HG03432 (cell line): ENCODE measurements at regions not wholly inside any gene's neighbourhood (a gene's known extent, or its start where the extent isn't known, plus 50 kb on each side); places are given as distances from the start of the nearest gene placed in this dataset.
A peak's percentile ranks its signal among the peaks of the same experiment; 100 is the strongest.
"Not testable (repeated sequence)": the region's sequence is repeated elsewhere in the genome, so short reads cannot be mapped to it uniquely, and the experiment has no call there.

Source experiments
- ATAC-seq: cut with Tn5 transposase; IDR thresholded peaks from one replicate; pipeline ENCODE4 v1.9.1; 2021; ENCODE audit warnings: mild to moderate bottlenecking, moderate library complexity; ENCODE audit not compliant: unreplicated experiment

DNA sequence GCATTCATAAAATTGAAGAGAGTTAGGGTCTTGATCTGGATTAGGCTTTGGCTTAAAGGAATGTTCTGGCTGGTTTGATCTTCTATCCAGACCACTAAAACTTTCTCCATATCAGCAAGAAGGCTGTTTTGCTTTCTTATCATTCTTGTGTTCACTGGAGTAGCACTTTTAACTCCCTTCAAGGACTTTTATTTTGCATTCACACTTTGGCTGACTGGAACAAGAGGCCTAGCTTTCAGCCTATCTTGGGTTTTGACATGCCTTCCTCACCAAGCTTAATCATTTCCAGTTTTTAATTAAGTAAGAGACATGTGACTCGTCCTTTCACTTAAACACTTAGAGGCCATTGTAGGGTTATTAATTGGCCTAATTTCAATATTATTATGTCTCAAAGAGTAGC is 190.3 kb downstream of the RAB11FIP2 start:
- ATAC-seq: not testable (repeated sequence)

DNA sequence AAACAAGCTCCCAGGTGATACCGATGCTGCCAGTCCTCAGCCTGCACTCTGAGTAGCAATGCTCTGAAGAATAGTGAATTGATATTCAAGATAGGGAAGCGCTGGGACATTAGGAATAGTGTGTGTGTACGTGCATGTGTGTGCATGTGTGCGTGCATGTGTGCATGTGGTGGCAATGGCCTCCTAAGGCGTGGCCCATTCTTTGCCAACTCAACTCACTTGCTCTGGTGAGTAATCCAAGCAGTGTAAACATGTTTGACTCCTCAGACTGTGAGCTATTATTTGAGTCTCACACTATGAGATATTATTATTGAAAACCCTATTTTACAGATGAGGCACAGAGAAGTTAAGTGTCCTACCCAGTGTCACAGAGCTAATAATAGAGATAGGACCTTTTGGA is 186.6 kb downstream of the RAB11FIP2 start:
- ATAC-seq: no peak

DNA sequence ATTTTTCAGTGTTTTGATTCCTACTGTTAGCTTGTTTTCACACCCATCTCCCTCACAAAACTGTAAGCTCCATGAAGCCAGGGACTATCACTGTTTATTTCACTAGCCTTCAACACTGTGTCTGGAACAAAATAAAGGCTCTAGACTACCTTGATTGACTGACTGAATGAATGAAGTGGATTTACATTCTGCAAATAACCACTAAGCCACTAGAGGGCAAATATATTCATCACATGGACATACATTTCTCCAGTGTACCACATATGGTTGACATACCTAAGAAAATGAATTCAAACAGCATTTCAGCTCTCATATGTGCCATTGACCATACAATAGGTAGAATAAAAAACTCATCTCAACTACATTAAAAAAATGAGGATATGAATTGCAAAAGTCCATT is 185.9 kb downstream of the RAB11FIP2 start:
- peak; percentile 54 for ATAC-seq

DNA sequence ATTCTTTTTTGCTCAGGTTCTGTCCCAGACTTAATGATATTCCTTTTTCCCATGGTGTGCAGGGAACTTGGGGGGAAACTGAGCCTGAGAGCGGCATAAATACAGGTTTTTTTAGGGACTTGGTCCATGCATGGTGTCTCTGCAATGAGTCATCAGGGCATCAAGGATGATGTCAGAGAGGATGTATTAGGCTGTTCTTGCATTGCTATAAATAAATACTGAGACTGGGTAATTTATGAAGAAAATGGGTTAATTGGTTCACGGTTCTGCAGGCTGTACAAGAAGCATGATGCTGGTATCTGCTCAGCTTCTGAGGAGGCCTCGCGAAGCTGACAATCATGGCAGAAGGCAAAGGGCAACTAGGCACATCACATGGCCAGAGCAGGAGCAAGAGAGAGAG is 185.4 kb downstream of the RAB11FIP2 start:
- ATAC-seq: no peak

DNA sequence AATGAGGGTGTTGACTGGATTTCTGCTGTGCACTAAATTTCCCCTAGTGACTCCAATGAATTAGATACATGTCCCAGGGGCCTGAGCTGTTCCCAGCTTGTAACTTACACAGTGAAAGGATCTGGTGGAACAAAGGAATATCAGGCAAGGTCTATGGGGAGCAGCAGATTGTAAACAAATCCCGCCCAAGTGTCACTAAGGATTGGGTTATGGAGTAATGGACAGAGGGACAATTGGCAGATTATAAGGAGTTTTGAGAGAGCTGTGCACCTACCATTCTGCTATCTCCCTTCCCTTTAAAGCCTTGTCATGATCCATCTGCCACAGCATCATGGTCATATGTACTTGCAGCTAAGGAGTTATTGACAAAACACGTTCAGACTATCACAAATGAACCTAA is 183.0 kb downstream of the RAB11FIP2 start:
- no peak for ATAC-seq

DNA sequence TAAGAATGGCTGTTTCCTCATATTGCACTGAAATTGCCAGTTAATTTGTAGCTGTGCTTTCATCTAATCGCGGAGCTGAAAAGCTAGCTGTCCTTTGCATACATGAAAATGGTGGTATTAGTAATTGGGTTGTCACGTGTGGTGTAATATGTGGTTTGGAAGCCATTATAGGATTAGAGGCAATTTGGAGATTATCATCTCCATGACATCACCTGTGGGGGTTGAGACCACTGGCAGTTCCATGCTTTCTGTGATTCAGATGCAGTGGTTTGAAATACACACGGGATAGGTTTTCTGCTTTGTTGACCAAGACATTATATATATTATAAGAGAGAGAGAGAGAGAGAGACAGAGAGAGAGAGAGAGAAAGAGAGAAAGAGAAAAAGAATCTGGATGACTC is 180.8 kb downstream of the RAB11FIP2 start:
- no peak for ATAC-seq

DNA sequence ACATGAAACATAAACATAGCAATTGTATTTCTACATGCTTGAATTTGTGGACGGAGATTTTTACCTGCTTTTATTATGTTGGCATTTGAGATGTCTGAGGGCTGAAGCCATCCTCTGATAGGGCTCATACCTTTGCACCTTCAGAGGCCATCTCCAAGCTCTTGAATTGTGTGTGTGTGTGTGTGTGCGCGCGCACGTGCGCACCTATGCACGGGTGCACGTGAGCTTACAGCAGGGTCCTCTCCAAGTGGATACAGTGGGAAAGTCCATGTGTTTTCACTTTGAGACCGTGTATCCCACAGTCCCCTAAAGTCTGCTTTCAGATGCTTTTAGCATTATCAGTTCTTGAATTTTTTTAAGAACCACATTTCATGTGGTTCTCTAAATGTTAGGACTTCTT is 178.6 kb downstream of the RAB11FIP2 start:
- ATAC-seq: no peak

DNA sequence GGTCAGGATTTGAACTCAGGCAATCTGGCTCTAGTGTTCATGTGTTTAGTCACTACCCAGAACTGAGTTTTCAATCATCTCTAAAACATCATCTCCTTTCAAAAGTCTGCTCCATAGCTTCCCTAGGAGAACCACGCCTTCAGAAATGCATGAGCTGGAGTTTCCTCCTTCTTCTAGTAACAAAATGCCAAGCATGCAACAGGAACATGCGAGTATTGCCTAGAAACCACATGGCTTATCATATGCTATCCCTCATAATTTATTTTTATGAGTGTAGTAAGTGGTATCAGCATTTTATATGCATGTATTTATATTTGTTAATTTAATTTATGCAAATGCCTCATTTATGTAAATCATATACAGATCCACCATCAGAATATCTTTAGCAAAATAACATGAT is 170.9 kb downstream of the RAB11FIP2 start:
- ATAC-seq: no peak

DNA sequence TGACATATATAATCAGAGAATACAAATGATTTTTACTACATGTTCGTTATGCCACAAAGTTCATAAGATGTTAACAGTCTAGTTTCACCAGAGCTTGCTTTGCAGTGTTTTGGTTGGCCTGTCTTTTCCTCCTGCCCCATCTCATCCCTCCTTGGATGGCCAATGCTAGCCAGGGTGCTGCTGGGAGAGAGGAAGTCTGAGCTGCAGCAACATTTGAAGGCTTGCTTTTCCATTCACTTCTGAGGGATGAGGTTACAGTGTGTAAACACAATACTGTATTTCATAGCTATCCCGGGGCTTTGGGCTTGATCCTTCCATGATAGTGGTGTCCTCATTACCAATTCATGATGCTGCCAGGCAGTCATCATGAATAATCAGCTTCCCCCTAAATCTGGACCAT is 170.5 kb downstream of the RAB11FIP2 start:
- no peak for ATAC-seq

DNA sequence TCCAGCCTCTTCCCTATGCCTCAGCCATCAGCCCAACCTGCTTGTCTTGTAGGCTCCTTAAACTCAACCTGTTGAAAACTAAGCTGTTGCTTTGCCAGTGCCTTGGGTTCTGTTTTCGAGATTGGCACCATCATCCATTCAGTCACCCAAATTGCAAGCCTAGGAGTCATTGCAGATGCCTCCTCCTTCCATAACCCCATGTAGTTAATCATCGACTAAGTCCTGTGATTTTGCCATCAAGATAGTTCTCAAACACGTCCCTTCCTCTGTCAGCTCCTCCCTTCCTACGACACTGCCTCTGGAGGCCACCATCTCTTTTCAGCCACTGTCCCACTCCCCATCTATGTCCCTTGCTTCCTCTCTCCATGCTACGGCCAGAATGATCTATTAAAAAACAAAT is 168.1 kb downstream of the RAB11FIP2 start:
- ATAC-seq: no peak

DNA sequence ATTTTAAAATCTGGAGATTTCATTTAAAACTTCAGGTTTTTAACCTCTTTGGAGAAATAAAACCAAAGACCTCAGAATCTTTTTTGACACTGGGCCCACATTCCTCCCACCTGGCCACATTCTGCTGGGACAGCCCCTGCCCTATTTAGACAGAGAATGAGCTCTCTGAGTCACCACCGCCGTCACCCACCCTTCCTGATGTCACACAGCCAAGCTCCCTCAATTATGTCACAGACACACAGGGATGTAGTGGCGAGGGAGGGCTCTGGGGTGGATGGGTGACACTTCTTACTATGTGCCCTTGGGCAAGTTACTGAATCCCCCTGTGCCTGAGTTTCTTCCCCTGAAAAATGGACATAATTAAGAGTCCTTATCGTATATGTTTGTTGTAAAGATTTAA is 162.6 kb downstream of the RAB11FIP2 start:
- ATAC-seq: no peak

DNA sequence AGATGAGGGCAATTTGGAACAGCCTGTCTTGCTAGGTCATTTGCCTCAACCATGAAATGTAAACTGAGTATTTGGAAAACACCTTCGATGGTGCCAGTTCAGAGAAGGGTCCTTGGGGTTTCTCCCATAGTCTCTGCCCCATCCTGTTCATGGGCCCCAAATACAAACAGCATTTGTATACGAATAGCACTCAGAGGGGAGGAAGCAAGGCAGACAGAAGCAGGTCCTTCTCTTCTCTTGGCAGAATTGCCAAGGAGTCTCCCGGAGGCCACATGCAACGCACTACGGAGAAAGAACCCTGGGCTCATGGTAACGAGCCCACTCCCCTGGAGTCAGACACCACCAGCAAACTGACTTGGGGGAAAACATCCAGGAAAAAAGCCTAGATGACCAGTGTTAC is 162.1 kb downstream of the RAB11FIP2 start:
- no peak for ATAC-seq

DNA sequence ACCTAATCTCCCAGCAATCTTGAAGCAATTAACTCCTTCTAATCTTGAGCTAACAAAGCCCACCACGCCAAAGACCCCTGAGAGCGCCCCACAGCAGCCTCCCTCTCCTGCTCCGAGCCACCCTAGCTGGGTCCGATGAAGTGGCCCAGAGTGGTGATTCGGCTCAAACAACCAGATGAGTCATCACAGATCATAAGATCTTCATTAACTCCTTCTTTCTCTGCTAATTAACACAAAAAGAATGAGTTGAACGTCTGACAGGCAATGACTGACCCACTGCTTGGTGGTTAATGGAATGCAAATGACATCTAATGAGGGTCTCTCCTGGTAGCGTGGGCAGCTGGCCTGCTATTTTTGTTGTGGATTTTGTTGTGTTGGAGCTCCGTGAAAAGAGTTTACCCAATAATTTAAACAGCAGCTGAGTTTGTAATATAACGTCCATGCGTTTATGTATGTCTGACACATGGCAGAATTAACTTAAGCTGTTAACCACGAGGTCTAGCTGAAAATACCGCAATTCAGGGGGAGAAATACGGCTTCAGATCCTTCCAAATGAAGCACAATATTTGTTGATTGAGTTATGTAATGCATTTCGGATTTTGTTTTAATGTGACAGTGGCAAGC is 161.4 kb downstream of the RAB11FIP2 start:
- no peak for ATAC-seq

DNA sequence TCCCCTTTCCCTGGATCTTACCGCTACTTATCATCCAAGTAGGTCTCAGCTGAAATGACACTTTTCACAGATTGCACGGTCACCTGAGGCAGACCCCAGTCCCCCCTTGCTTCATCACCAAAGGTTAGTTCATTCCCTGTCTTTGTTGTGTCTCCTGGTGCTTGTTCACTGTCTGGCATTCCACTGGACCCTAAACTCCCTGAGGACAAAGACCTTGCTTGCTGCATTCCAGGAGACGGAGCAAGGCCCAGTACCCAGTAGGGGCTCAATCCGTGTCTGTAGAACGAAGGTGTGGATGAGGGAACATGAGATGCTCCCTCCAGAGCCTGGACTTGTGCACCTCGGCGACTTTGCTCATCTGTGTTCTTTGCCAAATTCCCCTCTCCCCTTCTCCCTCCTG is 160.0 kb downstream of the RAB11FIP2 start:
- ATAC-seq: no peak

DNA sequence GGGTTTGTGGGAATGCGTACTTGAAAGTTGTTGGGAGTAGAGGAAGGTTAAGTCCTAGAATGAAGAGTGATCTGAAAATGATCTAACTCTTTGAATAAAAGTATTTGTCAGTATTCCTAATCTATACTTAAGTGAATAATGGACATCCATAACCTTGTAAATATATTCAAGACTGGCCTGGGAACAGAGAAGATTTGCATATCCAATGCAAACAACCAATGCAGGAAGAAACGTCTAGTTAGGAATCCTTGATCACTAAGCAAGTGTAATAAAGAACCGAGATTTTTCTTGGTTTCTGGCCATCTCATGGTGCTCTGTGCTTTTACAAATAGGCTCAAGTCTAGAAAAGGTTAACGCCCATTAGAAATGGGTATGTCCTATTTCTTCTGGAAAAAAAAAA is 157.1 kb downstream of the RAB11FIP2 start:
- ATAC-seq: no peak

DNA sequence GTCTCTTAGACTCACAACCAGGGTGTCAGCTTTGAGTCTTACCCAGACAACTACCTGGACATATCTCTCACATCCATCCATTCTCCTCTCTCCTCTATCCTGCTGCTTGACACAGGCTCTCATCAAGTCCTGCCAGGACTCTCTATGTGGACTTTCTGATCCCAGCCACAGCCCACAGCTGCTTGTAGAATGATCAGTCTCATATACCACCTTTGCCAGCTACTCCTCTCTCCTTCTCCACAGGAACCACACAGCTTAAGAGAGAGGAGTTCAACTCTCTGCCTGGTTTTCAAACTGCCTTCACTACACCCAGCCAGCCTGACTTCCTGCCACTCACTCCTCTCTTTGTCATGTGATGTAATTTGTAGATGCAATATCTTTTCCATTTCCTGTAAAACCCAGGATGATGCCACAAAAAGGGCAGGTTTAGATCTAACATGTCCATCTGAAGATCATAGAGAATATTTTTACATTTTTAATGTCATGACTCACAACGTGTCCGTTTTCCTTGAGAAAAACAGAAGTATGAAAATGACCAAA is 154.0 kb downstream of the RAB11FIP2 start:
- ATAC-seq: no peak

DNA sequence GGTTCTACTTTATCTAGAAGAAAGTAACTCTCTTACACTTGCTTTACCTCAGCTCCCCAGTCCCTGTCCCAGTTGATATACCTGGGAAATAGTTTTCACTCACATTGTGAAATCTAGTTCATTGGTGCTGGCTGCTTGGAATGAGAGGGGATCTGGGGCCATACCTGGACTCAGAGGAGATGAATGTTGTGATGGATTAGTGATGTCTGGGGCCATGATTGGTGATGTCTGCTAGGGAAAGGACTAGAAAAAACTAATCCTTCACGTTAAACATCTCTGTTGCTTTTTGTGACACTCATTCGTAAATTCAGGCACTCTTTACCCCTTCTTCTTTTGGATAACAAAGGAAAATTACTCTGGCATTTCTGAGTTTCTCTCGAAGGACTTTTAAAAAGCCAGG is 152.4 kb downstream of the RAB11FIP2 start:
- ATAC-seq: no peak

DNA sequence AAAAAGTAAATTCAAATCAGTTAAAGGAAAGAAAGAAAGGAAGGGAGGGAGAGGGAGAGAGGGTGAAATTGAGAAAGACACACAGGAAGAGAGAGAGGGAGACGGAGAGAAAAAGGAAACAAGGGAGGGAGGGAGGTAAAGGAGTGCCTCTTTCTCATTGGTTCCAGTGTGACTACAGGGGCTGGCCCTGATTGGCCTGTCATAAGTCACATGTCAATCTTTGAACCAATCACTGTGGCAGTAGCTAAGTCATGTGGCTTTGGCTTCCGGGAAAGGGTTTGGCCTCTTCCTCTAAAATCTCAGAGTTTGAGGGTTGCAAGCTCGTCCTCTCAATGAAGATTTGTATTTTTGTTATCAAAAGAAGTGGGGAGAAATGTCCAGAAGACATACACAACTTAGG is 150.2 kb downstream of the RAB11FIP2 start:
- ATAC-seq: no peak

DNA sequence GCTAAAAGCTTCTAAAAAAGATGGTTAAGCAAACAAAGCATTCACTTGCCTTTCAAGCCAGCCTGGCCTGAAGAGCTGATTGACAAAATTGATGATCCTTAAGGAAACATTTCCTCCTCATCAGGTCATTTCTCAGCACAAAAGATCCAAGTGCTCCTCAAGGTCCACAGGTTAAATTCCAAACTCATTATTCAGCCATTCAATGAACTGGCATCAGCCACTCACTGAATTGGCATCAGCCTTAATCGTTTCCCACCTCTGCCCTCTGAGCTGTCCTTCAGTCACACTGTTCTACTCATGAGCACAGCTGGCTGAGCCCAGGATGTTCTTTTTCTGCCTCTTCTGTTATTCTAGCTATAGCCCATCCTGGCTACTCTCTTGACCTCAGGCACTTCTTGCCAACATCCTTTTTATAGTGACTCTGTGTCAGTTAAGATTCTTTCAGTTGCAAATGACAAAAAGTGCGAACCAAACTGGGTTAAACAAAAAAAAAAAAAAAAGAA is 147.5 kb downstream of the RAB11FIP2 start:
- no peak for ATAC-seq

DNA sequence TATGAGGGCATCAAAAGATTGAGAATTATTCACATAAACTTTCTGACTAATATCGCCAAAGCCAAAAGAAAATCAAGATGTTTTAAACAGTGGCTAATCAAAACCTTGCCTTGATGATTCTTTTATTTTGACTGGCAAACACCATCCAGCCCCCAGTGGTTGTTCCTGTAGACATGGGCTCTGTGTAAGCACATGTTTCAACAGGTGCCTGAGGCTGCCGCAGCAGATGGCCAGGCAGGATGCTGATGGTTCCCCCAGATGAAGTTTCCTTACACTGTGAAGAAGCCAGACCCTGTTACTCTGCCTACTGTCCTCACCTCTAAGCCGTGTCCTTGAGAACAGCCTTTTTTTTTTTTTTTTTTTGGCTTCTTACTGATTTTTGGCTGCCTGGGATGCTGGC is 146.5 kb downstream of the RAB11FIP2 start:
- ATAC-seq: no peak

DNA sequence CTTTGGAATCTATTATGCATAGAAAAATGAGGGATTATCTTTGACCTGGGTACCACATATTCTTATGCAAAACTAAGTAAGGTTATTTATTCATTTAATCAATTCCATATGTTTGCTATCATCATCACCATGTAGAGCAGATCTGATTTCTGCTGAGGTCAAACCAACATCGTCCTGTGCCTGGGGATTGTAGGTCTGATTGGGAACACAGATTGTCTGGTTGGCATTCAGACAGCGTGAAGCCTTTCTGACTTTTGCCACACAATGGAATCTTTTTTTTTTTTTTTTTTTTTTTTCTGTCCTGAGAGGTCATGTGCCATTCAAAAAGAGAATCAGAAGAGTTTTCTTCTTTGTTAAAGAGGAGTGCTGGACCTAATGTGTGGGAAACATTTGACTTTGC is 142.9 kb downstream of the RAB11FIP2 start:
- no peak for ATAC-seq

DNA sequence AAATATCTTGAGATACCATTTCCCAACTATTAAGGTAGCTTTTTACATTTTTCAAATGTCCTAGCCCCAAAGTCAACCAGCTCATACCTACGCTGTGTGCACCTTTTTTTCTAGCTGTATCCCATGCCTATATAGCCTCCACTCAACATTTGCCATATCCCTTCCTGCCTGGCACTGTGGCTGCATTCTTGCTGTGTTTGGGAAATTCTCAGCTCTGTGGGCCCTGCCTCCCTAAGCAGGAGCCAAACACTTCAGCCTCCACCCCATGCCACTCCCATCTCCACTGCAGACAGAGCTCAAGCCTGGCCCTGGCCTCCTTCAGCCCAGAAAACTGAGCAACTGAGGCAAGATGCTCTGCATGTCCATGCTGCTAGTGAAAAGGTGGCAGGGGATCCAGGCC is 141.3 kb downstream of the RAB11FIP2 start:
- ATAC-seq: no peak

DNA sequence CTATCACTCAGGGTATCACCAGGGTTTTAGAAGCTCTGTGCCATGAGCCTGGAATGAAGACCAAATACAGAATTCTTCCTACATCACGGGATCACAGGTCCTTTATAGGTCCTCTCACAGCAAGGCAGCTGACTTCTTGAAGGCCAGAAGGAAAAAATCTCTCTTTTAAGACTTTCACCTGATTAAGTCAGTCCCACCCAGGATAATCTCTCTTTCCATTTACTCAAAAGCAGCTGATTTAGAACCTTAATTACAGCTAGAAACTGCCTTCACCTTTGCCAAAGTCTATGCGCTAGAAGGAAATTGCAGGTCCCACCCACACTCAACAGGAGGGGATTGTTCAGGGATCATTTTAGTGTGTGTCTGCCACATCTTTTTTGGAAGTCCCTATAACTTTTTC is 135.1 kb downstream of the RAB11FIP2 start:
- no peak for ATAC-seq
